ENCODE measurements at regions not wholly inside any gene's neighbourhood (a gene's known extent, or its start where the extent isn't known, plus 50 kb on each side); places are given as distances from the start of the nearest gene placed in this dataset.

GRCh38 chr3:159652452-159652851 lies 336.2 kb upstream of the IL12A start:
- Histone ChIP-seq H2AFZ (replicated peaks) (no peak overlapping the region), H3K79me2 (ENCODE audit: low read depth) (no peaks in the 10 kb centered on the region), H3K27ac (no peak overlapping the region), H3K4me2 (no peak overlapping the region), H3K9me3 (ENCODE audit: low read depth) (no peaks in the 10 kb centered on the region), H3K27me3 (no peaks in the 10 kb centered on the region), H3K36me3 (no peaks in the 10 kb centered on the region), H3F3A (ENCODE audit: low read depth) (no peaks in the 10 kb centered on the region), H4K20me1 (ENCODE audit: low read depth) (no peaks in the 10 kb centered on the region), H3K4me3 (no peak overlapping the region), H3K9ac (no peak overlapping the region), H3K4me1 (no peaks in the 10 kb centered on the region)
- no peak overlapping the region for H3K27ac Mint-ChIP-seq
- no peaks in the 10 kb centered on the region for H3K27me3 Mint-ChIP-seq (ENCODE audit: insufficient read depth, low read depth)
- H3K9me3 Mint-ChIP-seq = no peaks in the 10 kb centered on the region
- TF ChIP-seq EZH2phosphoT487 (IDR thresholded peaks at IDR 0.05) = no peak
- H3K36me3 Mint-ChIP-seq = no peaks in the 10 kb centered on the region
- no peak for DNase-seq (ENCODE audit: low spot score)
- H3K4me3 Mint-ChIP-seq = no peak overlapping the region
- H3K4me1 Mint-ChIP-seq = no peaks in the 10 kb centered on the region

- Histone ChIP-seq H2AFZ (replicated peaks) (no peak overlapping the region), H3F3A (ENCODE audit: low read depth) (no peaks in the 10 kb centered on the region), H3K9ac (no peak overlapping the region), H3K4me3 (no peak overlapping the region), H3K4me2 (no peak overlapping the region), H3K27me3 (no peaks in the 10 kb centered on the region), H3K4me1 (no peaks in the 10 kb centered on the region), H4K20me1 (ENCODE audit: low read depth) (no peaks in the 10 kb centered on the region), H3K36me3 (no peaks in the 10 kb centered on the region), H3K27ac (no peak overlapping the region), H3K9me3 (ENCODE audit: low read depth) (no peaks in the 10 kb centered on the region), H3K79me2 (ENCODE audit: low read depth) (no peaks in the 10 kb centered on the region)
- no peaks in the 10 kb centered on the region for H3K4me1 Mint-ChIP-seq
- H3K27me3 Mint-ChIP-seq (ENCODE audit: insufficient read depth, low read depth) = no peaks in the 10 kb centered on the region
- no peaks in the 10 kb centered on the region for H3K36me3 Mint-ChIP-seq
- H3K27ac Mint-ChIP-seq = no peak overlapping the region
- no peak overlapping the region for H3K4me3 Mint-ChIP-seq
- no peak for TF ChIP-seq EZH2phosphoT487 (IDR thresholded peaks at IDR 0.05)
- TF ChIP-seq EZH2 (IDR thresholded peaks at IDR 0.05) = no peak
- DNase-seq (ENCODE audit: low spot score) = no peak
- H3K9me3 Mint-ChIP-seq = no peaks in the 10 kb centered on the region
Observed at GRCh38 chr3:159654183-159655134, 334.2 kb upstream of the IL12A start.

- H4K20me1 ChIP-seq (ENCODE audit: low read depth) = no peaks in the 10 kb centered on the region
- H3K4me1 ChIP-seq = no peaks in the 10 kb centered on the region
- H3K4me3 ChIP-seq = no peak overlapping the region
- H2AFZ ChIP-seq (replicated peaks) = no peak overlapping the region
- H3K36me3 ChIP-seq = no peaks in the 10 kb centered on the region
- no peak overlapping the region for H3K4me3 Mint-ChIP-seq
- no peaks in the 10 kb centered on the region for H3K9me3 Mint-ChIP-seq
- H3F3A ChIP-seq (ENCODE audit: low read depth) = no peaks in the 10 kb centered on the region
- no peak overlapping the region for H3K4me2 ChIP-seq
- H3K27me3 Mint-ChIP-seq (ENCODE audit: insufficient read depth, low read depth) = no peaks in the 10 kb centered on the region
- H3K9me3 ChIP-seq (ENCODE audit: low read depth) = no peaks in the 10 kb centered on the region
- TF ChIP-seq CTCF (IDR thresholded peaks at IDR 0.05) = no peak
- no peak for TF ChIP-seq EZH2 (IDR thresholded peaks at IDR 0.05)
- TF ChIP-seq EZH2phosphoT487 (IDR thresholded peaks at IDR 0.05) = no peak
- H3K27me3 ChIP-seq = no peaks in the 10 kb centered on the region
- H3K36me3 Mint-ChIP-seq = no peaks in the 10 kb centered on the region
- H3K4me1 Mint-ChIP-seq = no peaks in the 10 kb centered on the region
- H3K27ac Mint-ChIP-seq = no peak overlapping the region
- no peaks in the 10 kb centered on the region for H3K79me2 ChIP-seq (ENCODE audit: low read depth)
- no peak for DNase-seq (ENCODE audit: low spot score)
- no peak overlapping the region for H3K9ac ChIP-seq
- H3K27ac ChIP-seq = no peak overlapping the region
Observed at GRCh38 chr3:159655202-159655601, 333.4 kb upstream of the IL12A start.

- no peaks in the 10 kb centered on the region for H3K9me3 Mint-ChIP-seq
- no peak overlapping the region for H3K4me2 ChIP-seq
- H3K4me3 ChIP-seq = no peak overlapping the region
- no peak overlapping the region for H3K27ac Mint-ChIP-seq
- no peak overlapping the region for H3K9ac ChIP-seq
- TF ChIP-seq EZH2 (IDR thresholded peaks at IDR 0.05) = no peak
- H3K27me3 ChIP-seq = no peaks in the 10 kb centered on the region
- no peaks in the 10 kb centered on the region for H3K9me3 ChIP-seq (ENCODE audit: low read depth)
- DNase-seq (ENCODE audit: low spot score) = no peak
- H3K36me3 ChIP-seq = no peaks in the 10 kb centered on the region
- no peaks in the 10 kb centered on the region for H3K79me2 ChIP-seq (ENCODE audit: low read depth)
- no peaks in the 10 kb centered on the region for H3K27me3 Mint-ChIP-seq (ENCODE audit: insufficient read depth, low read depth)
- H3K4me3 Mint-ChIP-seq = no peak overlapping the region
- no peaks in the 10 kb centered on the region for H3K4me1 ChIP-seq
- no peaks in the 10 kb centered on the region for H4K20me1 ChIP-seq (ENCODE audit: low read depth)
- no peaks in the 10 kb centered on the region for H3K36me3 Mint-ChIP-seq
- H2AFZ ChIP-seq (replicated peaks) = no peak overlapping the region
- no peak overlapping the region for H3K27ac ChIP-seq
- no peaks in the 10 kb centered on the region for H3K4me1 Mint-ChIP-seq
- H3F3A ChIP-seq (ENCODE audit: low read depth) = no peaks in the 10 kb centered on the region
Observed at GRCh38 chr3:159657176-159657575, 331.5 kb upstream of the IL12A start.
